ENCODE measurements at regions not wholly inside any gene's neighbourhood (a gene's known extent, or its start where the extent isn't known, plus 50 kb on each side); places are given as distances from the start of the nearest gene placed in this dataset.
"Not testable (repeated sequence)": the region's sequence is repeated elsewhere in the genome, so short reads cannot be mapped to it uniquely, and the experiment has no call there.

- TF ChIP-seq AFF4 (CRISPR knock-in tag; IDR thresholded peaks at IDR 0.05; ENCODE audit: borderline replicate concordance) = no peak
- TF ChIP-seq ATF2 (CRISPR knock-in tag; IDR thresholded peaks at IDR 0.05; ENCODE audit: borderline replicate concordance, low read depth) = no peak
- TF ChIP-seq SMAD3 (CRISPR knock-in tag; IDR thresholded peaks at IDR 0.05; ENCODE audit: borderline replicate concordance) = no peak
- no peak for TF ChIP-seq MYBL2 (CRISPR knock-in tag; IDR thresholded peaks at IDR 0.05)
- TF ChIP-seq FOXP1 (CRISPR knock-in tag; IDR thresholded peaks at IDR 0.05; ENCODE audit: borderline replicate concordance) = no peak
- no peak for TF ChIP-seq ATF3 (CRISPR knock-in tag; conservative IDR thresholded peaks at IDR 0.05)
Measured at GRCh38 chrX:127873637-127874036, 178.6 kb downstream of the ACTRT1 start (continued).

GRCh38 chrX:127866857-127867256 lies 185.3 kb downstream of the ACTRT1 start:
- H3K9me3 Mint-ChIP-seq = peaks cover 45% of the 10 kb centered on the region
- peak; percentile 13 for DNase-seq (ENCODE audit: low spot score)
- H3K4me1 Mint-ChIP-seq; CTCF ChIA-PET; H3K27me3 Mint-ChIP-seq (ENCODE audit: low read depth); POLR2A ChIA-PET; H3K27ac Mint-ChIP-seq; ATAC-seq; H3K4me3 Mint-ChIP-seq: not testable (repeated sequence)
- H3K36me3 Mint-ChIP-seq = peaks cover 16% of the 10 kb centered on the region

GRCh38 chrX:127861611-127862010 lies 190.6 kb downstream of the ACTRT1 start:
- no peak overlapping the region for H3K4me3 Mint-ChIP-seq
- ATAC-seq = no peak
- H3K4me1 Mint-ChIP-seq = peaks cover 16% of the 10 kb centered on the region
- DNase-seq (ENCODE audit: low spot score) = no peak
- no peaks in the 10 kb centered on the region for H3K27me3 Mint-ChIP-seq (ENCODE audit: low read depth)
- no peak overlapping the region for H3K27ac Mint-ChIP-seq
- CTCF ChIA-PET = no interaction called here
- peaks cover 2% of the 10 kb centered on the region; the same call in 1 of the 2 replicates for H3K36me3 Mint-ChIP-seq
- POLR2A ChIA-PET = no interaction called here
- H3K9me3 Mint-ChIP-seq = peaks cover 23% of the 10 kb centered on the region; the same call in 1 of the 2 replicates
- TF ChIP-seq JAZF1 (CRISPR knock-in tag; IDR thresholded peaks at IDR 0.05) = no peak
- no peak for TF ChIP-seq FOXP4 (CRISPR knock-in tag; IDR thresholded peaks at IDR 0.05)
- TF ChIP-seq ELF4 (CRISPR knock-in tag; IDR thresholded peaks at IDR 0.05; ENCODE audit: low read depth) = no peak
- TF ChIP-seq E2F4 (CRISPR knock-in tag; IDR thresholded peaks at IDR 0.05; ENCODE audit: borderline replicate concordance, low read depth) = no peak
- no peak for TF ChIP-seq RELA (CRISPR knock-in tag; IDR thresholded peaks at IDR 0.05; ENCODE audit: borderline replicate concordance)
- no peak for TF ChIP-seq PREB (CRISPR knock-in tag; IDR thresholded peaks at IDR 0.05; ENCODE audit: borderline replicate concordance)
- no peak for TF ChIP-seq JUN (CRISPR knock-in tag; IDR thresholded peaks at IDR 0.05)
- no peak for TF ChIP-seq EMX1 (CRISPR knock-in tag; IDR thresholded peaks at IDR 0.05)
- TF ChIP-seq FOXJ3 (CRISPR knock-in tag; IDR thresholded peaks at IDR 0.05; ENCODE audit: borderline replicate concordance) = no peak
- no peak for TF ChIP-seq ZNF512 (CRISPR knock-in tag; IDR thresholded peaks at IDR 0.05; ENCODE audit: borderline replicate concordance)
- TF ChIP-seq NFATC4 (CRISPR knock-in tag; IDR thresholded peaks at IDR 0.05) = no peak
- no peak for TF ChIP-seq NFYB (CRISPR knock-in tag; conservative IDR thresholded peaks at IDR 0.05; ENCODE audit: low read depth)
- TF ChIP-seq CREM (CRISPR knock-in tag; IDR thresholded peaks at IDR 0.05) = no peak
- TF ChIP-seq ZNF425 (CRISPR knock-in tag; conservative IDR thresholded peaks at IDR 0.05) = no peak
